GM19043 (cell line): ENCODE measurements at regions not wholly inside any gene's neighbourhood (a gene's known extent, or its start where the extent isn't known, plus 50 kb on each side); places are given as distances from the start of the nearest gene placed in this dataset.
"Not testable (repeated sequence)": the region's sequence is repeated elsewhere in the genome, so short reads cannot be mapped to it uniquely, and the experiment has no call there.

Experiments used
- ATAC-seq: cut with Tn5 transposase; IDR thresholded peaks from one replicate; pipeline ENCODE4 v1.9.1; 2021; ENCODE audit warnings: low read depth; ENCODE audit not compliant: unreplicated experiment

- ATAC-seq, result no peak
Observed at GRCh38 chr13:90701264-90701663, 646.2 kb upstream of the MIR17HG start.

- ATAC-seq, result no peak
Observed at GRCh38 chr13:90702050-90702449, 645.4 kb upstream of the MIR17HG start.

GRCh38 chr13:90706631-90707030 is 640.9 kb upstream of the MIR17HG start:
- ATAC-seq, result no peak

GRCh38 chr13:90708128-90708527 is 639.4 kb upstream of the MIR17HG start:
- no peak for ATAC-seq

- no peak for ATAC-seq
Observed at GRCh38 chr13:90709319-90709718, 638.2 kb upstream of the MIR17HG start.

GRCh38 chr13:90710164-90710759 is 637.2 kb upstream of the MIR17HG start:
- ATAC-seq, result no peak

GRCh38 chr13:90713441-90714133 is 633.9 kb upstream of the MIR17HG start:
- no peak for ATAC-seq

- no peak for ATAC-seq
Observed at GRCh38 chr13:90715485-90715884, 632.0 kb upstream of the MIR17HG start.

GRCh38 chr13:90717451-90717936 is 630.0 kb upstream of the MIR17HG start:
- ATAC-seq, result no peak

GRCh38 chr13:90719461-90719860 is 628.0 kb upstream of the MIR17HG start:
- ATAC-seq, result no peak

- ATAC-seq, result no peak
Observed at GRCh38 chr13:90721937-90722336, 625.5 kb upstream of the MIR17HG start.

- ATAC-seq, result no peak
Observed at GRCh38 chr13:90723381-90723780, 624.1 kb upstream of the MIR17HG start.

GRCh38 chr13:90726375-90726774 is 621.1 kb upstream of the MIR17HG start:
- ATAC-seq, result no peak

GRCh38 chr13:90732049-90732448 is 615.4 kb upstream of the MIR17HG start:
- ATAC-seq, result no peak

GRCh38 chr13:90734497-90734896 is 613.0 kb upstream of the MIR17HG start:
- not testable (repeated sequence) for ATAC-seq

- no peak for ATAC-seq
Observed at GRCh38 chr13:90738881-90739280, 608.6 kb upstream of the MIR17HG start.

- no peak for ATAC-seq
Observed at GRCh38 chr13:90740099-90740498, 607.4 kb upstream of the MIR17HG start.

- ATAC-seq, result no peak
Observed at GRCh38 chr13:90742381-90742780, 605.1 kb upstream of the MIR17HG start.

GRCh38 chr13:90746230-90746629 is 601.3 kb upstream of the MIR17HG start:
- no peak for ATAC-seq

- ATAC-seq, result no peak
Observed at GRCh38 chr13:90750021-90750420, 597.5 kb upstream of the MIR17HG start.

GRCh38 chr13:90751026-90751425 is 596.5 kb upstream of the MIR17HG start:
- ATAC-seq, result no peak

- no peak for ATAC-seq
Observed at GRCh38 chr13:90752070-90752469, 595.4 kb upstream of the MIR17HG start.
